SU-DHL-6 (cell line): ENCODE measurements at regions not wholly inside any gene's neighbourhood (a gene's known extent, or its start where the extent isn't known, plus 50 kb on each side); places are given as distances from the start of the nearest gene placed in this dataset.

Experiments
- H2AFZ ChIP-seq: fragments of 200-600 bp; sonication (generic); 2 replicates; pipeline ENCODE4 v1.6.1; 2014; ENCODE audit warnings: low read depth, mild to moderate bottlenecking, moderate library complexity, mixed read lengths, antibody characterized with exemption, low read length; ENCODE audit not compliant: severe bottlenecking
- H3F3A ChIP-seq: fragments of 200-600 bp; shearing (Covaris generic); 2 replicates; pipeline ENCODE4 v1.6.0; 2016; ENCODE audit warnings: antibody characterized with exemption, mild to moderate bottlenecking; ENCODE audit not compliant: insufficient read depth
- H3K27ac ChIP-seq: fragments of 200-600 bp; sonication (generic); 2 replicates; pipeline ENCODE4 v1.5.1; 2016; ENCODE audit warnings: low read depth, mild to moderate bottlenecking, low read length, moderate library complexity, mixed read lengths
- H3K27me3 ChIP-seq: fragments of 200-600 bp; sonication (generic), shearing (Covaris generic); 2 replicates; pipeline ENCODE4 v1.6.0; 2014; ENCODE audit warnings: mild to moderate bottlenecking, low read length
- H3K36me3 ChIP-seq: fragments of 200-600 bp; sonication (generic); 2 replicates; pipeline ENCODE4 v1.6.1; 2014; ENCODE audit warnings: mild to moderate bottlenecking, low read length, mixed read lengths
- H3K4me2 ChIP-seq: fragments of 300-600, 200-600 bp; shearing (Covaris generic), sonication (generic); 2 replicates; pipeline ENCODE4 v1.6.0; 2014; ENCODE audit warnings: low read length, low read depth, mild to moderate bottlenecking; ENCODE audit not compliant: poor library complexity, severe bottlenecking
- H3K4me3 ChIP-seq: fragments of 200-600 bp; sonication (generic); 2 replicates; pipeline ENCODE4 v1.5.1; 2014; ENCODE audit warnings: antibody characterized with exemption, low read length, mild to moderate bottlenecking, mixed read lengths; ENCODE audit not compliant: insufficient read depth, poor library complexity, severe bottlenecking
- H3K79me2 ChIP-seq: fragments of 200-600 bp; sonication (generic); 2 replicates; pipeline ENCODE4 v1.6.1; 2014; ENCODE audit warnings: mild to moderate bottlenecking, low read length, moderate library complexity; ENCODE audit not compliant: insufficient read depth
- H3K9ac ChIP-seq: fragments of 200-600 bp; sonication (generic); 2 replicates; pipeline ENCODE4 v1.7.0; 2014; ENCODE audit warnings: mild to moderate bottlenecking, low read length
- H3K9me2 ChIP-seq: fragments of 200-600 bp; sonication (generic); replicated peaks from 2 replicates; pipeline ENCODE4 v1.6.1; 2014; ENCODE audit warnings: low read length; ENCODE audit not compliant: insufficient read depth
- H3K9me3 ChIP-seq: fragments of 200-600 bp; sonication (generic); 2 replicates; pipeline ENCODE4 v1.6.1; 2014; ENCODE audit warnings: low read length, mixed read lengths; ENCODE audit not compliant: insufficient read depth
- H4K20me1 ChIP-seq: fragments of 200-600 bp; sonication (generic); 2 replicates; pipeline ENCODE4 v1.6.1; 2014; ENCODE audit warnings: low read depth, mild to moderate bottlenecking, antibody characterized with exemption, low read length, moderate library complexity, mixed read lengths
- EZH2phosphoT487 ChIP-seq: fragments of 200-600 bp; sonication (generic), shearing (Covaris generic); conservative IDR thresholded peaks from 2 replicates; pipeline ENCODE4 v1.6.1; 2018; ENCODE audit warnings: mild to moderate bottlenecking, antibody characterized with exemption, low read length, moderate library complexity, mixed read lengths
- TF ChIP-seq, protein P1 (sequence below): fragments of 200-600 bp; sonication (generic); IDR thresholded peaks from one replicate; pipeline ENCODE4 v1.5.1; 2017; ENCODE audit warnings: antibody characterized with exemption, mild to moderate bottlenecking, low read length, moderate library complexity; ENCODE audit not compliant: insufficient read depth, poor library complexity, severe bottlenecking

DNA sequence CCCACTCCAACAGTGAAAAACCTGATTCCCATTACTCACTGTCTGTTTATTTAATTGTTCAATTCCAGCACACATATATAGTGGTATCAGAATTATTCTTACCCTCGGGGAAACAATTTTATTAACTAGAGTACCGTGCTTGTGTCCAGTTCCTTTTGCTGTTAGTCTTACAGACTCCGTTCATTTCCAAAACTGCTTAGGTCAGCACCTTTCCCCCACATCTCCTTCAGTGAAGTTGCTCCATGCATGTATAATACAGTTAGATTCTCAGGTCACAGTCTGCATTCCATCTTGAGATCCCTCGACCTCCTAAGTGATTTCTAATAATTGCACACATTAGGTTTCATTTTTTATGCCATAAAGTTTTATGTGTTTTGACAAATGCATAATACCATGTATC lies 56.3 kb upstream of the ZNF521 start:
- no peaks in the 10 kb centered on the region for H3K9me2 ChIP-seq
- H4K20me1 ChIP-seq: no peaks in the 10 kb centered on the region
- no peak overlapping the region for H3K9ac ChIP-seq
- H3K4me2 ChIP-seq: no peak overlapping the region
- TF ChIP-seq, protein P1, sequence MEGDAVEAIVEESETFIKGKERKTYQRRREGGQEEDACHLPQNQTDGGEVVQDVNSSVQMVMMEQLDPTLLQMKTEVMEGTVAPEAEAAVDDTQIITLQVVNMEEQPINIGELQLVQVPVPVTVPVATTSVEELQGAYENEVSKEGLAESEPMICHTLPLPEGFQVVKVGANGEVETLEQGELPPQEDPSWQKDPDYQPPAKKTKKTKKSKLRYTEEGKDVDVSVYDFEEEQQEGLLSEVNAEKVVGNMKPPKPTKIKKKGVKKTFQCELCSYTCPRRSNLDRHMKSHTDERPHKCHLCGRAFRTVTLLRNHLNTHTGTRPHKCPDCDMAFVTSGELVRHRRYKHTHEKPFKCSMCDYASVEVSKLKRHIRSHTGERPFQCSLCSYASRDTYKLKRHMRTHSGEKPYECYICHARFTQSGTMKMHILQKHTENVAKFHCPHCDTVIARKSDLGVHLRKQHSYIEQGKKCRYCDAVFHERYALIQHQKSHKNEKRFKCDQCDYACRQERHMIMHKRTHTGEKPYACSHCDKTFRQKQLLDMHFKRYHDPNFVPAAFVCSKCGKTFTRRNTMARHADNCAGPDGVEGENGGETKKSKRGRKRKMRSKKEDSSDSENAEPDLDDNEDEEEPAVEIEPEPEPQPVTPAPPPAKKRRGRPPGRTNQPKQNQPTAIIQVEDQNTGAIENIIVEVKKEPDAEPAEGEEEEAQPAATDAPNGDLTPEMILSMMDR: no peak
- TF ChIP-seq EZH2phosphoT487: no peak
- no peak overlapping the region for H3K4me3 ChIP-seq
- H3K79me2 ChIP-seq: no peaks in the 10 kb centered on the region
- H3K27ac ChIP-seq: no peak overlapping the region
- no peaks in the 10 kb centered on the region for H3K36me3 ChIP-seq
- H2AFZ ChIP-seq: no peak overlapping the region
- H3K9me3 ChIP-seq: no peaks in the 10 kb centered on the region
- H3K27me3 ChIP-seq: 0 out of 2 replicates have a peak, but pooled peaks cover 3% of the 10 kb centered on the region
- no peaks in the 10 kb centered on the region for H3F3A ChIP-seq
